GM12878 (cell line): ENCODE measurements at regions not wholly inside any gene's neighbourhood (a gene's known extent, or its start where the extent isn't known, plus 50 kb on each side); places are given as distances from the start of the nearest gene placed in this dataset.

ENCODE experiments used
- ATAC-seq: fragments of 200-7000 bp; cut with Tn5 transposase; 3 replicates; pipeline ENCODE4 v1.9.1; 2020; ENCODE audit warnings: mild to moderate bottlenecking, moderate library complexity
- BruUV-seq: library from RNA; stranded (reverse); fragments of 400-500 nt; replicated peaks from 2 replicates; lab custom pipeline; 2021; lab: Mats Ljungman, UMichigan
- CTCF ChIA-PET: fragments of 300-600 bp; sonication (Branson Sonifier 250); formaldehyde crosslinking; extraction: SDS; loops from one replicate; lab custom pipeline; 2021; ENCODE audit warnings: inconsistent platforms; lab: Yijun Ruan, JAX
- POLR2A ChIA-PET: fragments of 350-600 bp; formaldehyde crosslinking; extraction: SDS; loops from one replicate; lab custom pipeline; 2021; ENCODE audit warnings: inconsistent platforms; lab: Charles Lee
- RAD21 ChIA-PET: fragments of 300-600 bp; sonication (Branson Sonifier 250); formaldehyde crosslinking; loops from one replicate; lab custom pipeline; 2023; ENCODE audit warnings: antibody characterized with exemption; ENCODE audit not compliant: unreplicated experiment; lab: Charles Lee
- SMC1A ChIA-PET: fragments of 300-600 bp; sonication (Branson Sonifier 250); formaldehyde crosslinking; loops from one replicate; lab custom pipeline; 2023; ENCODE audit not compliant: unreplicated experiment, uncharacterized antibody; lab: Charles Lee
- DNase-seq: peaks from one replicate; pipeline ENCODE4 v3.0.0-alpha.2; 2011; ENCODE audit warnings: low read depth, low spot score
- FAIRE-seq: peaks from 3 replicates; lab custom pipeline; 2011; peaks lifted over from hg19 to GRCh38; lab: Jason Lieb, UNC
- H2AFZ ChIP-seq: 2 replicates; pipeline ENCODE4 v1.6.0; 2011; ENCODE audit warnings: low read depth, low read length, control low read depth; ENCODE audit not compliant: control insufficient read depth
- H3K27ac ChIP-seq: 2 replicates; pipeline ENCODE4 v1.5.1; 2011; ENCODE audit warnings: control low read depth; ENCODE audit not compliant: control insufficient read depth, insufficient read depth
- H3K27me3 ChIP-seq, 2 experiments: replicated peaks in 1 of 2; 2 replicates each; pipeline versions ENCODE4 v1.6.0 to v1.6.1; 2011; ENCODE audit warnings: low read length in 1 of 2; ENCODE audit not compliant: control insufficient read depth in 2 of 2, insufficient read depth in 2 of 2
- H3K36me3 ChIP-seq, 2 experiments: 2 replicates each; pipeline ENCODE4 v1.5.1; 2011; ENCODE audit warnings: low read length in 1 of 2; ENCODE audit not compliant: control insufficient read depth in 2 of 2, insufficient read depth in 2 of 2
- H3K4me1 ChIP-seq: 2 replicates; pipeline ENCODE4 v1.6.1; 2011; ENCODE audit warnings: mild to moderate bottlenecking, low read length, moderate library complexity, mixed read lengths; ENCODE audit not compliant: control insufficient read depth, insufficient read depth
- H3K4me2 ChIP-seq: 2 replicates; pipeline ENCODE4 v1.6.0; 2011; ENCODE audit warnings: control low read depth; ENCODE audit not compliant: control insufficient read depth, insufficient read depth
- H3K4me3 ChIP-seq: fragments of 200-600 bp; sonication (generic); 2 replicates; pipeline ENCODE4 v1.5.1; 2016
- H3K79me2 ChIP-seq: 2 replicates; pipeline ENCODE4 v1.6.0; 2011; ENCODE audit warnings: low read length; ENCODE audit not compliant: control insufficient read depth, insufficient read depth
- H3K9ac ChIP-seq: 2 replicates; pipeline ENCODE4 v1.8.0; 2011; ENCODE audit warnings: low read length, control low read depth, mixed read lengths; ENCODE audit not compliant: control insufficient read depth, insufficient read depth
- H3K9me3 ChIP-seq: replicated peaks from 3 replicates; pipeline ENCODE4 v1.5.1; 2011; ENCODE audit warnings: mild to moderate bottlenecking, low read length; ENCODE audit not compliant: control insufficient read depth, insufficient read depth
- H4K20me1 ChIP-seq: 2 replicates; pipeline ENCODE4 v1.6.0; 2011; ENCODE audit not compliant: control insufficient read depth, insufficient read depth
- ASH2L ChIP-seq: fragments of 300-600, 200-600 bp; sonication (generic); IDR thresholded peaks from 2 replicates; pipeline ENCODE4 v1.6.1; 2017; ENCODE audit warnings: low read depth, mild to moderate bottlenecking, borderline replicate concordance
- CHD4 ChIP-seq: fragments of 200-600 bp; sonication (generic); IDR thresholded peaks from 2 replicates; pipeline ENCODE4 v1.6.1; 2016; ENCODE audit warnings: mild to moderate bottlenecking
- EGR1 ChIP-seq, 2 experiments: IDR thresholded peaks; 1 replicate in 1 of 2; 2 replicates in 1 of 2; pipeline ENCODE4 v1.6.1; 2011 to 2012; ENCODE audit warnings: low read depth in 2 of 2, low read length in 2 of 2, borderline replicate concordance in 1 of 2, mild to moderate bottlenecking in 1 of 2, moderate library complexity in 1 of 2
- HSF1 ChIP-seq: fragments of 150-350 bp; IDR thresholded peaks from 2 replicates; pipeline ENCODE4 v1.6.1; 2014; ENCODE audit warnings: mild to moderate bottlenecking, low read depth, low read length
- NBN ChIP-seq: fragments of 450-650 bp; IDR thresholded peaks from 2 replicates; pipeline ENCODE4 v1.6.1; 2016
- NKRF ChIP-seq: fragments of 450-650 bp; conservative IDR thresholded peaks from 2 replicates; pipeline ENCODE4 v1.6.1; 2017; ENCODE audit warnings: mild to moderate bottlenecking, moderate library complexity
- NR2F1 ChIP-seq: fragments of 450-650 bp; conservative IDR thresholded peaks from 2 replicates; pipeline ENCODE4 v1.6.1; 2017; ENCODE audit warnings: mild to moderate bottlenecking
- RAD21 ChIP-seq: IDR thresholded peaks from 2 replicates; pipeline ENCODE4 v1.6.1; 2011; ENCODE audit warnings: mild to moderate bottlenecking, low read depth, low read length, moderate library complexity; ENCODE audit not compliant: insufficient read depth
- RAD51 ChIP-seq: fragments of 450-650 bp; IDR thresholded peaks from 2 replicates; pipeline ENCODE4 v1.6.1; 2016; ENCODE audit warnings: moderate library complexity, mild to moderate bottlenecking, inconsistent platforms
- SIX5 ChIP-seq: IDR thresholded peaks from 2 replicates; pipeline ENCODE4 v1.6.1; 2011; ENCODE audit warnings: mild to moderate bottlenecking, low read depth, low read length, moderate library complexity; ENCODE audit not compliant: severe bottlenecking
- TCF3 ChIP-seq: IDR thresholded peaks from 2 replicates; pipeline ENCODE4 v1.6.1; 2012; ENCODE audit warnings: low read depth, mild to moderate bottlenecking, low read length, borderline replicate concordance; ENCODE audit not compliant: insufficient read depth
- WGBS: methylation state at CpG from one replicate; pipeline ENCODE4 v1.1.6; 2016; ENCODE audit warnings: low lambda C conversion rate; ENCODE audit not compliant: insufficient replicate concordance, insufficient coverage; ENCODE audit errors: missing lambda C conversion rate; 5-methylcytosine and 5-hydroxymethylcytosine counted together
- in situ Hi-C: fragments of 300-500 bp; cut with MboI; formaldehyde crosslinking; loops from 9 replicates; pipeline ENCODE4 v1.14.3; 2018; ENCODE audit warnings: mixed read lengths
- intact Hi-C: fragments of 100-400 bp; cut with micrococcal nuclease; formaldehyde crosslinking; loops from one replicate; pipeline ENCODE4 v1.14.2; 2022; ENCODE audit not compliant: unreplicated experiment

GRCh38 chr7:16204953-16205352, 216.4 kb downstream of the CRPPA start:
- intact Hi-C loops (no loop called here), in situ Hi-C loops (no loop called here)
- TF ChIP-seq EGR1 (IDR thresholded peaks at IDR 0.05; ENCODE audit: borderline replicate concordance in 1 of 2, low read depth in 2 of 2, low read length in 2 of 2) (no peak), CHD4 (no peak), ASH2L (no peak), HSF1 (no peak), RAD51 (no peak), TCF3 (no peak)
- SMC1A ChIA-PET, result no interaction called here
- Histone ChIP-seq H4K20me1 (no peaks in the 10 kb centered on the region), H3K4me2 (no peak overlapping the region), H3K79me2 (no peaks in the 10 kb centered on the region), H3K27ac (no peak overlapping the region), H2AFZ (no peak overlapping the region), H3K4me3 (no peak overlapping the region), H3K4me1 (no peaks in the 10 kb centered on the region), H3K9me3 (no peaks in the 10 kb centered on the region), H3K9ac (no peak overlapping the region), H3K36me3 (no peaks in the 10 kb centered on the region), H3K27me3 (no peaks in the 10 kb centered on the region)
- ATAC-seq, result no peak
- 0% methylated on average over 2 of the region's 2 CpGs for WGBS
- CTCF ChIA-PET, result interaction anchor here (0.6 kb wide), 1 partner anchor 212 kb away, joined by 3 read pairs; no protein-coding TSS in a partner anchor
- DNase-seq, result no peak
- FAIRE-seq, result no peak
- no TSS peak for BruUV-seq
- POLR2A ChIA-PET, result no interaction called here
- RAD21 ChIA-PET, result no interaction called here

- POLR2A ChIA-PET, result no interaction called here
- Histone ChIP-seq H4K20me1 (no peaks in the 10 kb centered on the region), H3K27ac (no peak overlapping the region), H3K36me3 (no peaks in the 10 kb centered on the region), H3K79me2 (no peaks in the 10 kb centered on the region), H3K4me3 (no peak overlapping the region), H3K4me2 (no peak overlapping the region), H2AFZ (no peak overlapping the region), H3K9me3 (no peaks in the 10 kb centered on the region), H3K27me3 (no peaks in the 10 kb centered on the region), H3K9ac (no peak overlapping the region), H3K4me1 (no peaks in the 10 kb centered on the region)
- CTCF ChIA-PET, result no interaction called here
- ATAC-seq (no peak), FAIRE-seq (no peak), DNase-seq (no peak)
- intact Hi-C loops, result no loop called here
- TF ChIP-seq NKRF, result no peak
- TF ChIP-seq SIX5, result no peak
- no peak for TF ChIP-seq RAD21
- no peak for TF ChIP-seq NR2F1
- no peak for TF ChIP-seq NBN
- SMC1A ChIA-PET, result no interaction called here
- WGBS, result 0% methylated on average over 3 of the region's 3 CpGs
- BruUV-seq, result no TSS peak
- RAD21 ChIA-PET, result no interaction called here
- in situ Hi-C loops, result no loop called here
Observed at GRCh38 chr7:16203065-16203464, 218.3 kb downstream of the CRPPA start.
